OCI-LY1 (cell line): ENCODE measurements at regions not wholly inside any gene's neighbourhood (a gene's known extent, or its start where the extent isn't known, plus 50 kb on each side); places are given as distances from the start of the nearest gene placed in this dataset.

ENCODE experiments used
- EZH2 ChIP-seq: fragments of 200-600 bp; sonication (generic), shearing (Covaris generic); IDR thresholded peaks from 2 replicates; pipeline ENCODE4 v1.8.0; 2017; ENCODE audit warnings: borderline replicate concordance, mixed run types, mild to moderate bottlenecking, antibody characterized with exemption, low read length, moderate library complexity, mixed read lengths
- TF ChIP-seq, protein P1 (sequence below): fragments of 200-600 bp; sonication (generic), shearing (Covaris generic); IDR thresholded peaks from 2 replicates; pipeline ENCODE4 v1.5.1; 2017; ENCODE audit warnings: mild to moderate bottlenecking, antibody characterized with exemption, low read length, moderate library complexity, mixed read lengths

DNA sequence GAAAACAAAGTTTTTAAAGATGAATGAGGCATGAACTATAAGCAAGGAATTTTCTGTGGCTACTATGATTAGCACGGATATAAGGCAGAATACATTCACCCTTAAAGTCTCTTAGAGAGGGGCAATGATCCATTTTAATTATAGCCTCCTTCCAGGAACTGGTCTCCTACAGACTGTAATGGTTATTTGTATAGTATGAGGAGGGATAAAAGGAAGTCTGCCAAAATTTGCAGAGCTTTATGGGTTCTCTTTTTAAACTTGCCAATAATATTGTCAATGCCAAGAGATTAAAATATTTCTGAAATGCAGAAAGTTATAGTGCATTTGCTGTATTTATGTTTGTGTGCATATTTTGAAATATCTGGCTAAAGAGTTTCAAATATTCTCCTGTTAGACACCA lies 271.4 kb upstream of the LUZP2 start:
- TF ChIP-seq, protein P1, sequence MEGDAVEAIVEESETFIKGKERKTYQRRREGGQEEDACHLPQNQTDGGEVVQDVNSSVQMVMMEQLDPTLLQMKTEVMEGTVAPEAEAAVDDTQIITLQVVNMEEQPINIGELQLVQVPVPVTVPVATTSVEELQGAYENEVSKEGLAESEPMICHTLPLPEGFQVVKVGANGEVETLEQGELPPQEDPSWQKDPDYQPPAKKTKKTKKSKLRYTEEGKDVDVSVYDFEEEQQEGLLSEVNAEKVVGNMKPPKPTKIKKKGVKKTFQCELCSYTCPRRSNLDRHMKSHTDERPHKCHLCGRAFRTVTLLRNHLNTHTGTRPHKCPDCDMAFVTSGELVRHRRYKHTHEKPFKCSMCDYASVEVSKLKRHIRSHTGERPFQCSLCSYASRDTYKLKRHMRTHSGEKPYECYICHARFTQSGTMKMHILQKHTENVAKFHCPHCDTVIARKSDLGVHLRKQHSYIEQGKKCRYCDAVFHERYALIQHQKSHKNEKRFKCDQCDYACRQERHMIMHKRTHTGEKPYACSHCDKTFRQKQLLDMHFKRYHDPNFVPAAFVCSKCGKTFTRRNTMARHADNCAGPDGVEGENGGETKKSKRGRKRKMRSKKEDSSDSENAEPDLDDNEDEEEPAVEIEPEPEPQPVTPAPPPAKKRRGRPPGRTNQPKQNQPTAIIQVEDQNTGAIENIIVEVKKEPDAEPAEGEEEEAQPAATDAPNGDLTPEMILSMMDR, result no peak
- TF ChIP-seq EZH2, result no peak
